Astrocyte of the cerebellum (primary cell): ENCODE measurements at regions not wholly inside any gene's neighbourhood (a gene's known extent, or its start where the extent isn't known, plus 50 kb on each side); places are given as distances from the start of the nearest gene placed in this dataset.
"Not testable (repeated sequence)": the region's sequence is repeated elsewhere in the genome, so short reads cannot be mapped to it uniquely, and the experiment has no call there.

Source experiments
- DNase-seq: peaks from one replicate; pipeline ENCODE4 v3.0.0-alpha.2; 2011; ENCODE audit warnings: low read depth
- H3K4me3 ChIP-seq: 2 replicates; pipeline ENCODE4 v1.5.1; 2011; ENCODE audit warnings: mild to moderate bottlenecking, low read depth, low read length, moderate library complexity
- CTCF ChIP-seq: IDR thresholded peaks from 2 replicates; pipeline ENCODE4 v1.5.1; 2012; ENCODE audit warnings: low read length, low read depth, moderate library complexity, mild to moderate bottlenecking; ENCODE audit errors: missing control alignments
- in situ Hi-C: cut with HindIII; loops from 2 replicates; pipeline ENCODE4 v1.10.0; 2017; ENCODE audit warnings: low sequenced_read_pairs

GRCh38 chr6:168190646-168191443, 111.8 kb upstream of the FRMD1 start:
- H3K4me3 ChIP-seq = no peak overlapping the region
- in situ Hi-C loops = no loop called here
- no peak for DNase-seq
- no peak for TF ChIP-seq CTCF

- in situ Hi-C loops = no loop called here
- no peak overlapping the region for H3K4me3 ChIP-seq
- no peak for DNase-seq
- no peak for TF ChIP-seq CTCF
These were observed 111.0 kb upstream of the FRMD1 start for GRCh38 chr6:168190014-168190405.

- DNase-seq = no peak
- in situ Hi-C loops = no loop called here
- TF ChIP-seq CTCF = no peak
- H3K4me3 ChIP-seq = no peak overlapping the region
These were observed 110.4 kb upstream of the FRMD1 start for GRCh38 chr6:168189200-168190013.

GRCh38 chr6:168188369-168189199, 109.6 kb upstream of the FRMD1 start:
- in situ Hi-C loops = no loop called here
- no peak for TF ChIP-seq CTCF
- no peak for DNase-seq
- H3K4me3 ChIP-seq = no peak overlapping the region

GRCh38 chr6:168186438-168186837, 107.4 kb upstream of the FRMD1 start:
- TF ChIP-seq CTCF = no peak
- no peak for DNase-seq
- in situ Hi-C loops = no loop called here
- no peak overlapping the region for H3K4me3 ChIP-seq

- DNase-seq, H3K4me3 ChIP-seq, in situ Hi-C loops: not testable (repeated sequence)
These were observed 107.0 kb upstream of the FRMD1 start for GRCh38 chr6:168186018-168186417.
